HS-5 (cell line): ENCODE measurements at regions not wholly inside any gene's neighbourhood (a gene's known extent, or its start where the extent isn't known, plus 50 kb on each side); places are given as distances from the start of the nearest gene placed in this dataset.
A peak's percentile ranks its signal among the peaks of the same experiment; 100 is the strongest.
"Not testable (repeated sequence)": the region's sequence is repeated elsewhere in the genome, so short reads cannot be mapped to it uniquely, and the experiment has no call there.

ENCODE experiments used
- DNase-seq: peaks from one replicate; pipeline ENCODE4 v3.0.0-alpha.2; 2012; ENCODE audit warnings: low read depth

- DNase-seq = peak; percentile 2
These were observed 2240.6 kb downstream of the EPHA3 start for GRCh38 chr3:91348064-91348463.

GRCh38 chr3:91349072-91349471, 2241.7 kb downstream of the EPHA3 start:
- DNase-seq = not testable (repeated sequence)

GRCh38 chr3:91352161-91352560, 2244.7 kb downstream of the EPHA3 start:
- DNase-seq = not testable (repeated sequence)

GRCh38 chr3:91359278-91359677, 2251.9 kb downstream of the EPHA3 start:
- not testable (repeated sequence) for DNase-seq

- DNase-seq = not testable (repeated sequence)
These were observed 2275.9 kb downstream of the EPHA3 start for GRCh38 chr3:91383100-91383894.

GRCh38 chr3:91403938-91404337, 2296.5 kb downstream of the EPHA3 start:
- DNase-seq = not testable (repeated sequence)

GRCh38 chr3:91442063-91442462, 2334.6 kb downstream of the EPHA3 start:
- DNase-seq = not testable (repeated sequence)

- DNase-seq = not testable (repeated sequence)
These were observed 2335.1 kb downstream of the EPHA3 start for GRCh38 chr3:91442483-91442882.

- not testable (repeated sequence) for DNase-seq
These were observed 2341.0 kb downstream of the EPHA3 start for GRCh38 chr3:91448379-91448778.

- DNase-seq = not testable (repeated sequence)
These were observed 2359.1 kb downstream of the EPHA3 start for GRCh38 chr3:91466517-91466916.

- not testable (repeated sequence) for DNase-seq
These were observed 2361.8 kb downstream of the EPHA3 start for GRCh38 chr3:91469251-91469650.

- not testable (repeated sequence) for DNase-seq
These were observed 2377.6 kb downstream of the EPHA3 start for GRCh38 chr3:91485026-91485425.

GRCh38 chr3:91485891-91486290, 2378.5 kb downstream of the EPHA3 start:
- DNase-seq = not testable (repeated sequence)

GRCh38 chr3:91497712-91498111, 2390.3 kb downstream of the EPHA3 start:
- DNase-seq = not testable (repeated sequence)

GRCh38 chr3:91499850-91500249, 2392.4 kb downstream of the EPHA3 start:
- DNase-seq = not testable (repeated sequence)

GRCh38 chr3:91504874-91505273, 2397.5 kb downstream of the EPHA3 start:
- not testable (repeated sequence) for DNase-seq
